ENCODE measurements at regions not wholly inside any gene's neighbourhood (a gene's known extent, or its start where the extent isn't known, plus 50 kb on each side); places are given as distances from the start of the nearest gene placed in this dataset.

DNA sequence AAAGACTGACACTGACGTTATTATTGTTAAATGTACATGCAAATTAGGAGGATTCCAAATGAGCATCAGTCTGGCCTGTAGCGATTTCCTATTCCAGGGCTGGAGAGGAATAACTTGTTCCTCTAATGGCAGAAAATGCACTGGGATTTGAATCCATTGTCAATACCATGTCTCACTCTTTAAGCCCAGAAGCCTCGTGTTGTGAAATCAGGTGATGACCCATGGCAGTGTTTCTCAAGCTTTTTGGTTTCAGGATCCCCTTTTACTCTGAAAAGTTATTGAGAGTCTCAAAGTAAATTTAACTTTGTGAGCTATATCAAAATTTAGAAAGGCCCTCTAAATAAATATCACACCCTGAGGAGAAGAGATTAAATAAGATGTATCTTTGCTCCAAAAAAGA is 279.2 kb downstream of the GALR1 start:
- Histone ChIP-seq H3K4me1 (ENCODE audit: insufficient read depth) (no peaks in the 10 kb centered on the region), H3K36me3 (ENCODE audit: insufficient read depth) (no peaks in the 10 kb centered on the region), H3K4me3 (ENCODE audit: low read depth, low read length) (no peak overlapping the region), H3K27ac (ENCODE audit: low read depth) (no peak overlapping the region)
- 59% methylated on average over 3 of the region's 3 CpGs for WGBS
- no peak for DNase-seq (ENCODE audit: extremely low spot score)

GRCh38 chr18:77529492-77530176 is 280.0 kb downstream of the GALR1 start:
- DNase-seq (ENCODE audit: extremely low spot score): peak; percentile 18
- 61% methylated on average over 7 of the region's 7 CpGs for WGBS
- Histone ChIP-seq H3K27ac (ENCODE audit: low read depth) (no peak overlapping the region), H3K36me3 (ENCODE audit: insufficient read depth) (no peaks in the 10 kb centered on the region), H3K4me3 (ENCODE audit: low read depth, low read length) (no peak overlapping the region), H3K4me1 (ENCODE audit: insufficient read depth) (no peaks in the 10 kb centered on the region)

DNA sequence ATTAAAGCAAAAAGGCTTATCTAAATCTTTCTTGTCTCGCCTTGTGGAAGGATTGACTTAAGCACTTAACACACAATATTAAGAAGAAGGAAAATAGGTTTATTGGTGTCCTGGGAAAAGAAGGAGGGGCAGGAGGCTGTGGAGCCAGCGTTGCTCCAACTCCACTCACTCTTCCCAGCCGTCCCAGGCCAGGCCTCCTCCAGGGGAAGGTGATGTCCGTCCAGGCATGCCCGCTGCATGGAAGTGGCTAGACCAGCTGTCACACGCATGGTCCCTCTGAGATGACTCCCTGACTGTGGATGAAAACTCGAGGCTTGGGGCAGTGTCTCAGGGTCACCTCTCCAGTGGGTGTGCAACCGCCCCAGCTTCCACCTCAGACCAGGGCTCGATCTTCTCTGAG is 281.1 kb downstream of the GALR1 start:
- 66% methylated on average over 9 of the region's 9 CpGs for WGBS
- no peak overlapping the region for H3K27ac ChIP-seq (ENCODE audit: low read depth)
- H3K4me3 ChIP-seq (ENCODE audit: low read depth, low read length): no peak overlapping the region
- no peaks in the 10 kb centered on the region for H3K36me3 ChIP-seq (ENCODE audit: insufficient read depth)
- no peaks in the 10 kb centered on the region for H3K4me1 ChIP-seq (ENCODE audit: insufficient read depth)
- DNase-seq (ENCODE audit: extremely low spot score): no peak

DNA sequence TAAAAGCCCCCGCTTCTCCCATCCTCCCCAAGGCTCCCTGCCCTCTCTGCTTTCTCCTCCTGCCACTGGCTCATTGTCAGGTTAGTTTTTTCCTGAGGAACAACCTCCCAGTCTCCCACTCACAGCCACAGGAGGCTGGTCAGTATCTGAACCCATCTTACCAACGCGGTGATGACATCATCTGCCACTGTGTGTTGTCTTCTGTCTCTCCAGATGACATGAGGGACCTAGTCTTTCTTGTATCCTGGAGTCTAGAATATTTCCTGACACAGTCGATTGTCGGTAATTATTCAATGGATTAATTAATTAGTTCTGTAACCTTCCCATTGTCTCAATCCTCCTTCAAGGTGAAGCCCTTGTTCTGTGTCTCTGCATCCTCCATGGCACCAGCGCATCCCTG is 290.2 kb downstream of the GALR1 start:
- no peak for DNase-seq (ENCODE audit: extremely low spot score)

DNA sequence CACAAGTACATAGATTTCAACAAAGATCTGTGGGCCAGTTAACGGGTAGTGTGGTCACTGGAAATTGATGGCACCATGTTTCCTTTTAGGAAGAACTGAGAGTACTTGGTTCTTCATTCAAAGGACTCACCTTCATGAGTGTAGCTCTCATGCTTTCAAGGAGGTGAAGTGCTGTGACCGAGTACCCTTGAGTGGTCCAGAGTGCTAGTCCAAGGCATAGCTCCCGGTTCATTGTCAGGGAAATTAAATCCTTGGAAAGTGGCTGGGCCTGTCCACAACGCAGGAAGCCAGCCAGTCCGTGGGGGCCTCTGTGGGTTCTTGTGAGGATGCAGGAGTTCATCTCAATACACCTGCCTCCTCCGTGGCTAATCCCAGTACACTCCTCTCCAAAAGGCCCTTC is 295.1 kb downstream of the GALR1 start:
- Histone ChIP-seq H3K4me3 (ENCODE audit: low read depth, low read length) (no peak overlapping the region), H3K4me1 (ENCODE audit: insufficient read depth) (no peaks in the 10 kb centered on the region), H3K36me3 (ENCODE audit: insufficient read depth) (no peaks in the 10 kb centered on the region), H3K27ac (ENCODE audit: low read depth) (no peak overlapping the region)
- DNase-seq (ENCODE audit: extremely low spot score): no peak
- 89% methylated on average over 6 of the region's 6 CpGs for WGBS

More for the DNA sequence above, 290.2 kb downstream of the GALR1 start:
- Histone ChIP-seq H3K4me1 (ENCODE audit: insufficient read depth) (no peaks in the 10 kb centered on the region), H3K4me3 (ENCODE audit: low read depth, low read length) (no peak overlapping the region), H3K27ac (ENCODE audit: low read depth) (no peak overlapping the region), H3K36me3 (ENCODE audit: insufficient read depth) (no peaks in the 10 kb centered on the region)
- 90% methylated on average over 6 of the region's 6 CpGs for WGBS

- Histone ChIP-seq H3K4me1 (ENCODE audit: insufficient read depth) (no peaks in the 10 kb centered on the region), H3K4me3 (ENCODE audit: low read depth, low read length) (no peak overlapping the region), H3K27ac (ENCODE audit: low read depth) (no peak overlapping the region), H3K36me3 (ENCODE audit: insufficient read depth) (no peaks in the 10 kb centered on the region)
- no peak for DNase-seq (ENCODE audit: extremely low spot score)
- WGBS: 35% methylated on average over 5 of the region's 5 CpGs
Measured at GRCh38 chr18:77547757-77548156, 298.1 kb downstream of the GALR1 start.

DNA sequence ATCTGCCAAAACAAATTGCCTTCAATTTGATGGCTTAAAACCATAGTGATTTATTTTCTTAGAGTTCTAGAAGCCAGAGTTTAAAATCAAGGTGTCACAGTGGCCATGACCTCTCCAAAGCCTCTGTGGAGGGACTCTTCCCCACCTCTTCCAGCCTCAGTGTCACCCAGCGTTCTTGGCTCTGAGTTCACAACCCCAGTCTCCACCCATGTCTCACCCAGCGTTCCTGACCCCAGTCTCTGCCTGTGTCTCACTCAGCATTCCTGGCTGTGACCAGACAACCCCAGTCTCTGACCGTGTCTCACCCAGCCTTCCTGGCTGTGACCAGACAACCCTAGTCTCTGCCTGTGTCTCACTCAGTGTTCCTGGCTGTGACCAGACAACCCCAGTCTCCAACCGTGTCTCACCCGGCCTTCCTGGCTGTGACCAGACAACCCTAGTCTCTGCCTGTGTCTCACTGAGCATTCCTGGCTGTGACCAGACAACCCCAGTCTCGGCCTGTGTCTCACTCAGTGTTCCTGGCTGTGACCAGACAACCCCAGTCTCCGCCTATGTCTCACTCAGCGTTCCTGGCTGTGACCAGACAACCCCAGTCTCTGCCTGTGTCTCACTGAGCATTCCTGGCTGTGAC is 299.3 kb downstream of the GALR1 start:
- WGBS: 70% methylated on average over 8 of the region's 8 CpGs
- DNase-seq (ENCODE audit: extremely low spot score): no peak
- H3K36me3 ChIP-seq (ENCODE audit: insufficient read depth): no peaks in the 10 kb centered on the region

DNA sequence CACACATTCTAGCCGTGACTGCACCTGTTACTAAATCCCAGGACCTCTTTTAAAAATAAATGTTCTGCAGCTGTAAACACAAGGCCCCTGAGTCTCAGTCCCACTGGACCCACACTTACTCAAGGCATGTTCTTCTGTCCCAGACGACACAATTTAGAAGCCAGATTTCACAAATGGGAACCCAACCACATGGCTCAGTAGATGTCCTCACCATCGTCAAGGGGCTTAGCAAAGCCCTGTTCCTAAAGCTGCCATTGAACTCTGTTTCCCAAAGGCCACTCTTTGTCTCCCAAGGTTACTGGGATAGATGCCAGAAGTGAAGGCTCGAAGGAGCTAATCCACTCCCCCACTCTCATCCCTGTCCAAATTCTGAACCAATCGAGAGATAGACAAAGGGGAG is 301.0 kb downstream of the GALR1 start:
- Histone ChIP-seq H3K27ac (ENCODE audit: low read depth) (no peak overlapping the region), H3K4me1 (ENCODE audit: insufficient read depth) (no peaks in the 10 kb centered on the region), H3K4me3 (ENCODE audit: low read depth, low read length) (no peak overlapping the region), H3K36me3 (ENCODE audit: insufficient read depth) (no peaks in the 10 kb centered on the region)
- DNase-seq (ENCODE audit: extremely low spot score): no peak
- WGBS: 78% methylated on average over 5 of the region's 5 CpGs

More for the DNA sequence above, 299.3 kb downstream of the GALR1 start:
- Histone ChIP-seq H3K4me1 (ENCODE audit: insufficient read depth) (no peaks in the 10 kb centered on the region), H3K27ac (ENCODE audit: low read depth) (no peak overlapping the region), H3K4me3 (ENCODE audit: low read depth, low read length) (no peak overlapping the region)

DNA sequence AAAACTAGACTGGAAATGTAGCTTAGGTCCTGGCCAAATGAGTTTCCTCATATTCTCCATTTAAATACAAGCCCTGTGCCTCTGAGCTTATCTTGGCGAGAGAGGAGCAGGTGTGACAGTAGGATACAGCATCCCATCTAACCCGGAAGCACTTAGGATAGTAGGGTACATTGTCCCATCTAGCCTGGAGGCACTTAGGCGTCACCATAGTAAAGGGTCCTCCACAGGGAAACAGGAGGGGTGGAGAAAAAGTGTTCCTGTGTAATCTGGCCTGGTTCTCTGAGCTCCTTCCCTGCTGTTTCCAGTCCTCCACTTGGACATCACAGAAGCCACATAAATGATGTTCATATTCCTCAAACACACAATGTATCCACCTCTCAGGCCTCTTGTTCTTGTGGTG is 301.4 kb downstream of the GALR1 start:
- no peak for DNase-seq (ENCODE audit: extremely low spot score)
- H3K4me1 ChIP-seq (ENCODE audit: insufficient read depth): no peaks in the 10 kb centered on the region
- no peaks in the 10 kb centered on the region for H3K36me3 ChIP-seq (ENCODE audit: insufficient read depth)
- no peak overlapping the region for H3K27ac ChIP-seq (ENCODE audit: low read depth)
- H3K4me3 ChIP-seq (ENCODE audit: low read depth, low read length): no peak overlapping the region
- WGBS: 80% methylated on average over 3 of the region's 3 CpGs

- Histone ChIP-seq H3K4me3 (ENCODE audit: low read depth, low read length) (no peak overlapping the region), H3K27ac (ENCODE audit: low read depth) (no peak overlapping the region), H3K4me1 (ENCODE audit: insufficient read depth) (no peaks in the 10 kb centered on the region), H3K36me3 (ENCODE audit: insufficient read depth) (no peaks in the 10 kb centered on the region)
- no peak for DNase-seq (ENCODE audit: extremely low spot score)
- WGBS: 81% methylated on average over 3 of the region's 3 CpGs
Measured at GRCh38 chr18:77552945-77553344, 303.3 kb downstream of the GALR1 start.

GRCh38 chr18:77554061-77554460 is 304.4 kb downstream of the GALR1 start:
- no peak overlapping the region for H3K4me3 ChIP-seq (ENCODE audit: low read depth, low read length)
- WGBS: 87% methylated on average over 5 of the region's 5 CpGs
- no peak overlapping the region for H3K27ac ChIP-seq (ENCODE audit: low read depth)
- no peak for DNase-seq (ENCODE audit: extremely low spot score)
- H3K4me1 ChIP-seq (ENCODE audit: insufficient read depth): no peaks in the 10 kb centered on the region
- no peaks in the 10 kb centered on the region for H3K36me3 ChIP-seq (ENCODE audit: insufficient read depth)

DNA sequence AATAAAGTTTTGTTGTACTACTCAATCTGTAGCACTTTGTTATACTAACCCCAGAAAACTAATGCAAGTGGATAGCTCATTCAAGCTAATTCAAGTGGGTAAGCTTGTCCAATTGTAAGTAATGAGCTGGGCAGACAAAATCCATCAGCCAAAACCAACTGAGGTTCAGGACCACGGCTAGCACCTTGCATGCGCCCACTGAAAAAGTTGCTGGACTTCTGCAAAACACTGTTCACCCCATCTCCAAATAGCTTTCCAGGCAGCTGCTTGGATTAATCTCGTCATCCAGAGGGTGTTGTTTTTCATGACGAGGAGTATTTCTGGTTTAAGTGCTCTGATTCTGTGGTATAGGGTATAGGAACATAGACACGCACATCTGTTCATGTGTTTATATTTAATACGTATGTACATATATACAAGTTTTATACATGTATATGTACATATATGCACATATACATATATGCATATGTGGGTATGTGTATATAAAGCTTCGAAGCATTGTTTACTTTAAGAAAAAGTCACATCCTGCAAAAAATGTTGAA is 307.5 kb downstream of the GALR1 start:
- Histone ChIP-seq H3K4me3 (ENCODE audit: low read depth, low read length) (no peak overlapping the region), H3K4me1 (ENCODE audit: insufficient read depth) (no peaks in the 10 kb centered on the region), H3K27ac (ENCODE audit: low read depth) (no peak overlapping the region), H3K36me3 (ENCODE audit: insufficient read depth) (no peaks in the 10 kb centered on the region)
- WGBS: 49% methylated on average over 7 of the region's 7 CpGs
- DNase-seq (ENCODE audit: extremely low spot score): no peak

GRCh38 chr18:77559274-77559910 is 309.7 kb downstream of the GALR1 start:
- no peak overlapping the region for H3K27ac ChIP-seq (ENCODE audit: low read depth)
- no peak overlapping the region for H3K4me3 ChIP-seq (ENCODE audit: low read depth, low read length)
- 79% methylated on average over 6 of the region's 6 CpGs for WGBS
- H3K4me1 ChIP-seq (ENCODE audit: insufficient read depth): no peaks in the 10 kb centered on the region
- DNase-seq (ENCODE audit: extremely low spot score): no peak
- H3K36me3 ChIP-seq (ENCODE audit: insufficient read depth): no peaks in the 10 kb centered on the region
